ENCODE measurements at regions not wholly inside any gene's neighbourhood (a gene's known extent, or its start where the extent isn't known, plus 50 kb on each side); places are given as distances from the start of the nearest gene placed in this dataset.
"Not testable (repeated sequence)": the region's sequence is repeated elsewhere in the genome, so short reads cannot be mapped to it uniquely, and the experiment has no call there.

- intact Hi-C loops (cut with micrococcal nuclease) = no loop called here
These were observed 202.3 kb upstream of the SMIM31 start for GRCh38 chr4:164551713-164552040.

GRCh38 chr4:164571593-164572390 lies 182.1 kb upstream of the SMIM31 start:
- intact Hi-C loops (cut with micrococcal nuclease) = no loop called here

GRCh38 chr4:164572877-164573279 lies 181.1 kb upstream of the SMIM31 start:
- intact Hi-C loops (cut with micrococcal nuclease) = no loop called here

GRCh38 chr4:164575861-164576260 lies 178.1 kb upstream of the SMIM31 start:
- intact Hi-C loops (cut with micrococcal nuclease) = no loop called here

GRCh38 chr4:164579270-164579942 lies 174.5 kb upstream of the SMIM31 start:
- intact Hi-C loops (cut with micrococcal nuclease) = no loop called here

GRCh38 chr4:164591666-164592065 lies 162.3 kb upstream of the SMIM31 start:
- intact Hi-C loops (cut with micrococcal nuclease) = no loop called here

- intact Hi-C loops (cut with micrococcal nuclease) = no loop called here
These were observed 158.2 kb upstream of the SMIM31 start for GRCh38 chr4:164595751-164596150.

- intact Hi-C loops (cut with micrococcal nuclease) = no loop called here
These were observed 157.5 kb upstream of the SMIM31 start for GRCh38 chr4:164596318-164596878.

GRCh38 chr4:164596927-164597326 lies 157.0 kb upstream of the SMIM31 start:
- intact Hi-C loops (cut with micrococcal nuclease) = no loop called here

GRCh38 chr4:164601653-164602052 lies 152.3 kb upstream of the SMIM31 start:
- intact Hi-C loops (cut with micrococcal nuclease) = no loop called here

GRCh38 chr4:164605791-164606190 lies 148.1 kb upstream of the SMIM31 start:
- intact Hi-C loops (cut with micrococcal nuclease) = not testable (repeated sequence)

GRCh38 chr4:164606478-164606877 lies 147.5 kb upstream of the SMIM31 start:
- intact Hi-C loops (cut with micrococcal nuclease) = no loop called here

- intact Hi-C loops (cut with micrococcal nuclease) = no loop called here
These were observed 140.7 kb upstream of the SMIM31 start for GRCh38 chr4:164613256-164613655.

GRCh38 chr4:164613792-164614191 lies 140.1 kb upstream of the SMIM31 start:
- intact Hi-C loops (cut with micrococcal nuclease) = no loop called here

GRCh38 chr4:164614329-164614728 lies 139.6 kb upstream of the SMIM31 start:
- intact Hi-C loops (cut with micrococcal nuclease) = no loop called here

- intact Hi-C loops (cut with micrococcal nuclease) = no loop called here
These were observed 138.9 kb upstream of the SMIM31 start for GRCh38 chr4:164614999-164615398.

- intact Hi-C loops (cut with micrococcal nuclease) = no loop called here
These were observed 138.0 kb upstream of the SMIM31 start for GRCh38 chr4:164615964-164616363.

GRCh38 chr4:164616961-164617360 lies 137.0 kb upstream of the SMIM31 start:
- intact Hi-C loops (cut with micrococcal nuclease) = no loop called here

- intact Hi-C loops (cut with micrococcal nuclease) = no loop called here
These were observed 136.5 kb upstream of the SMIM31 start for GRCh38 chr4:164617426-164617825.

- intact Hi-C loops (cut with micrococcal nuclease) = no loop called here
These were observed 136.0 kb upstream of the SMIM31 start for GRCh38 chr4:164617911-164618310.

GRCh38 chr4:164621886-164622521 lies 131.9 kb upstream of the SMIM31 start:
- intact Hi-C loops (cut with micrococcal nuclease) = no loop called here

GRCh38 chr4:164623099-164623498 lies 130.8 kb upstream of the SMIM31 start:
- intact Hi-C loops (cut with micrococcal nuclease) = no loop called here

Measured in T-helper 2 cell treated with Interferon-gamma antibody and Interleukin-4, amounts not matched to agents 100 ng/mL and 5 ng/mL, for 36 hours (primary cell).